ENCODE measurements at regions not wholly inside any gene's neighbourhood (a gene's known extent, or its start where the extent isn't known, plus 50 kb on each side); places are given as distances from the start of the nearest gene placed in this dataset.

DNA sequence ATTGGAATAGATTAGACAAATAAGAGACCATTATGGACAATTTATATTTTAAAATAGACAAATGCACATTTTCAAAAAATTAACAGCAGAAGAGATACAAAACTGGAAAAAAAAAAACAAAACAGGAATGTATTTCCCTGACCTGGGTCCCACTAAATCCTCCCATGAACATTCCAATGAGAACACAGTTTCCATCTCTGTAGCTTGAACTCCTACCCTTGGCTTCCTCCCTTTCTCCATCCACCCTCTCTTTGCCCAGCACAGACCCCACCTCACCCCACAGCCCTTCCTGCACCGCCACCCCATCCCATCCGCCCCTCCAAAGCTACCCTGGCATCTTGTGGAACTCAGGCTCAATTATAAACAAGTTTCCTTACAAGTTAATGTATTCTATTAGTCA lies 71.2 kb upstream of the MPP7 start:
- TF ChIP-seq, protein P1, sequence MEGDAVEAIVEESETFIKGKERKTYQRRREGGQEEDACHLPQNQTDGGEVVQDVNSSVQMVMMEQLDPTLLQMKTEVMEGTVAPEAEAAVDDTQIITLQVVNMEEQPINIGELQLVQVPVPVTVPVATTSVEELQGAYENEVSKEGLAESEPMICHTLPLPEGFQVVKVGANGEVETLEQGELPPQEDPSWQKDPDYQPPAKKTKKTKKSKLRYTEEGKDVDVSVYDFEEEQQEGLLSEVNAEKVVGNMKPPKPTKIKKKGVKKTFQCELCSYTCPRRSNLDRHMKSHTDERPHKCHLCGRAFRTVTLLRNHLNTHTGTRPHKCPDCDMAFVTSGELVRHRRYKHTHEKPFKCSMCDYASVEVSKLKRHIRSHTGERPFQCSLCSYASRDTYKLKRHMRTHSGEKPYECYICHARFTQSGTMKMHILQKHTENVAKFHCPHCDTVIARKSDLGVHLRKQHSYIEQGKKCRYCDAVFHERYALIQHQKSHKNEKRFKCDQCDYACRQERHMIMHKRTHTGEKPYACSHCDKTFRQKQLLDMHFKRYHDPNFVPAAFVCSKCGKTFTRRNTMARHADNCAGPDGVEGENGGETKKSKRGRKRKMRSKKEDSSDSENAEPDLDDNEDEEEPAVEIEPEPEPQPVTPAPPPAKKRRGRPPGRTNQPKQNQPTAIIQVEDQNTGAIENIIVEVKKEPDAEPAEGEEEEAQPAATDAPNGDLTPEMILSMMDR (IDR thresholded peaks at IDR 0.05; ENCODE audit: low read depth, low read length) = no peak
- no peak for TF ChIP-seq EZH2phosphoT487 (IDR thresholded peaks at IDR 0.05; ENCODE audit: low read depth)
